Spinal cord (tissue), 9 donors: ENCODE measurements at regions not wholly inside any gene's neighbourhood (a gene's known extent, or its start where the extent isn't known, plus 50 kb on each side); places are given as distances from the start of the nearest gene placed in this dataset.

Experiments used
- DNase-seq, 6 donors: peaks; one replicate each; pipeline versions ENCODE4 v3.0.0 to v3.0.0-alpha.2; 2013 to 2015; ENCODE audit warnings: low spot score in 6 of 6, low read depth in 4 of 6
- H3K27ac ChIP-seq: one replicate; pipeline ENCODE4 v1.5.1; 2013; ENCODE audit warnings: low read depth, low read length, control low read depth
- H3K27me3 ChIP-seq: one replicate; pipeline ENCODE4 v1.6.1; 2013; ENCODE audit warnings: low read length; ENCODE audit not compliant: control insufficient read depth, insufficient read depth
- H3K36me3 ChIP-seq: one replicate; pipeline ENCODE4 v1.6.1; 2013; ENCODE audit warnings: low read length; ENCODE audit not compliant: control insufficient read depth, insufficient read depth
- H3K4me1 ChIP-seq: one replicate; pipeline ENCODE4 v1.6.1; 2013; ENCODE audit warnings: low read length; ENCODE audit not compliant: control insufficient read depth, insufficient read depth
- H3K4me3 ChIP-seq: one replicate; pipeline ENCODE4 v1.5.1; 2013; ENCODE audit warnings: low read depth, low read length, control low read depth
- H3K9me3 ChIP-seq: one replicate; pipeline ENCODE4 v1.6.1; 2013; ENCODE audit warnings: low read length; ENCODE audit not compliant: control insufficient read depth, insufficient read depth
- WGBS: methylation state at CpG from one replicate; pipeline ENCODE4 v1.1.5; 2013; ENCODE audit warnings: missing lambda C conversion rate; ENCODE audit not compliant: insufficient coverage; 5-methylcytosine and 5-hydroxymethylcytosine counted together
- donor health status: healthy.

- no peaks in the 10 kb centered on the region for H3K9me3 ChIP-seq
- H3K4me1 ChIP-seq = no peaks in the 10 kb centered on the region
- H3K27me3 ChIP-seq = no peaks in the 10 kb centered on the region
- no peak overlapping the region for H3K27ac ChIP-seq
- WGBS = 100% methylated on average over 1 of the region's 4 CpGs
- H3K4me3 ChIP-seq = no peak overlapping the region
- no peaks in the 10 kb centered on the region for H3K36me3 ChIP-seq
- no peak for DNase-seq
These were observed 94.5 kb upstream of the FN1 start for GRCh38 chr2:215530191-215530968.

DNA sequence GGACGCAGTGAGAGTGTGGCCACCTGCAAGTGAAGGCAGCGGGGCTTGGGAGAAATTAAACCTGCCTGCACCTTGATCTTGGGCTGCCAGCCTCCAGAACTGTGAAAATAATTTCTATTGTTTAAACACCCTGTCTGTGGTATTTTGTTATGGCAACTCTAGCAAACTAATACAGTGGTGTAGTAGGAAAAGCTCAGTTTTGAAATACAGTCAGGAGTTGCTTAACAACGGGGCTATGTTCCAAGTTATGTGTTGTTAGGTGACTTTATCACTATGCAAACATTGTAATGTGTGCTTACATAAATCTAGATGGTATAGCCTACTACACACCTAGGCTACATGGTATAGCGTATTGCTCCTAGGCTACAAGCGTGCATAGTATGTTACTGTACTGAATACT is 93.4 kb upstream of the FN1 start:
- no peak for DNase-seq
- Histone ChIP-seq H3K9me3 (no peaks in the 10 kb centered on the region), H3K36me3 (no peaks in the 10 kb centered on the region), H3K4me3 (no peak overlapping the region), H3K4me1 (no peaks in the 10 kb centered on the region), H3K27ac (no peak overlapping the region), H3K27me3 (no peaks in the 10 kb centered on the region)
- WGBS = 100% methylated on average over 1 of the region's 5 CpGs

GRCh38 chr2:215528555-215528954 is 92.7 kb upstream of the FN1 start:
- no peaks in the 10 kb centered on the region for H3K9me3 ChIP-seq
- H3K36me3 ChIP-seq = no peaks in the 10 kb centered on the region
- no CpG with 5 or more reads among the region's 2 CpGs for WGBS
- DNase-seq = no peak
- no peak overlapping the region for H3K27ac ChIP-seq
- H3K27me3 ChIP-seq = no peaks in the 10 kb centered on the region
- H3K4me3 ChIP-seq = no peak overlapping the region
- no peaks in the 10 kb centered on the region for H3K4me1 ChIP-seq

- H3K4me1 ChIP-seq = no peaks in the 10 kb centered on the region
- DNase-seq = no peak
- H3K9me3 ChIP-seq = no peaks in the 10 kb centered on the region
- H3K27me3 ChIP-seq = no peaks in the 10 kb centered on the region
- WGBS = no CpG with 5 or more reads among the region's 1 CpG
- no peak overlapping the region for H3K4me3 ChIP-seq
- H3K27ac ChIP-seq = no peak overlapping the region
- H3K36me3 ChIP-seq = no peaks in the 10 kb centered on the region
These were observed 91.9 kb upstream of the FN1 start for GRCh38 chr2:215527736-215528135.

DNA sequence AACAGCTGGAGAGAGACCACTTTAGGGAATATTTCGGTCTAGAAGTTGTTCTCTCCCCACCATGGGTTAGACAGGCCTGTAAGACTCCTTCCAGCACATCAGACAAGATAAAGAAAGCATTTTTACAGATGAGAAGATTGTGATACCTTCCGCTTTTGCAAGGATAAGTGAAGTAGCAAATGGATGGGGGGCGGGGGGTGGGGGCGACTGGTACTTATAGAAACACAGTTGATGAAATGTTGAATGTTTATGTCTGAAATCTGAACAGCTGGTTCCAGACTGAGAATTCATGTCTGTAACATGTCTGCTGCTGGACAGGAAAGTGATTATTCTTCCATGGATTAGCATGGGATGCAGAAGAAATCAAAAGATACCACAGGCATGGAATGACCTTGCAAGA is 90.5 kb upstream of the FN1 start:
- no peaks in the 10 kb centered on the region for H3K9me3 ChIP-seq
- H3K27me3 ChIP-seq = no peaks in the 10 kb centered on the region
- H3K27ac ChIP-seq = no peak overlapping the region
- H3K4me3 ChIP-seq = no peak overlapping the region
- no peaks in the 10 kb centered on the region for H3K4me1 ChIP-seq
- no peaks in the 10 kb centered on the region for H3K36me3 ChIP-seq
- DNase-seq = no peak
- WGBS = 91% methylated on average over 3 of the region's 4 CpGs

- H3K9me3 ChIP-seq = no peaks in the 10 kb centered on the region
- no CpG with 5 or more reads among the region's 1 CpG for WGBS
- no peak overlapping the region for H3K4me3 ChIP-seq
- peak in 4 of 6 donors; percentile 9 to 58 (median 34) for DNase-seq
- H3K36me3 ChIP-seq = no peaks in the 10 kb centered on the region
- H3K27ac ChIP-seq = peak overlapping the region; percentile 12
- H3K27me3 ChIP-seq = no peaks in the 10 kb centered on the region
- H3K4me1 ChIP-seq = no peaks in the 10 kb centered on the region
These were observed 86.4 kb upstream of the FN1 start for GRCh38 chr2:215522237-215522636.

DNA sequence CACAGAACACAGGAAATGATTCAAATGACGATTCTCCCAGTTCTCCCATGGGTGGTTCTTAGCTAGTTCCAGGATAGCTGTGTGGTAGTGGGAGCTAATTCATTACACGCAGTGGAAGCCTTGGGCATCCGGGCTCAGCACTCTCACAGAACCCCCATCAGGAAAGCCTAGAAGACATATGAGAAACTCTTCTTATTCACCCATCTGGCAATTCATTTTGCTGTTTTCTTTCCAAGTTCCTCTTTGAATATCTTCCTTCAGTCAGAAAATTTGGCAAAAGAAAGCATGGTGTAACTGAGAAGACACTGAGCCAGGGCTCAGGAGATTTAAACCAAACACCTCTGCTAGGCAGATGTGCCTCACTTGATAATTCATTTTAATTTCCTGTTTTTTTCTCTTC is 85.2 kb upstream of the FN1 start:
- no peak for DNase-seq
- Histone ChIP-seq H3K4me1 (no peaks in the 10 kb centered on the region), H3K27me3 (no peaks in the 10 kb centered on the region), H3K9me3 (no peaks in the 10 kb centered on the region), H3K27ac (no peak overlapping the region), H3K4me3 (no peak overlapping the region), H3K36me3 (no peaks in the 10 kb centered on the region)
- 86% methylated on average over 1 of the region's 3 CpGs for WGBS

DNA sequence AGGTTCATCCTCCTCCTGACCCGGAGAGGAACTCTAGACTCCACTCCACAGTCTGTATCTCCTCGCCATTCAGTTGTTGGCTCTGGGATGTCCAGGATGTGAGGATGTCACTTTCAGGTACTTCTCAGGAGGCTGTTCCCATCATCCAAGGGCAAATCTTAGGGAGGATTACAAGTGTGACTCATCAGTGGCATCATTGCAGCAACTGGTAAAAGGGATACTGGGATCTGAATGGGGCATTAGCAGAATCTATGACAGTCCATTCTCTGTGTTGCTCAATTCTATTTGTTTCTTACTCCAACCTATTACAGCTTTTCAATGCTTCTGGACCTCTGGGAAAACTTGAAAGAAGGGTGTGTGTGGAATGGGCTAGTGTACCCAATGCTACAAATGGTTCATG is 81.5 kb upstream of the FN1 start:
- no peak overlapping the region for H3K27ac ChIP-seq
- no peaks in the 10 kb centered on the region for H3K9me3 ChIP-seq
- DNase-seq = no peak
- no peaks in the 10 kb centered on the region for H3K27me3 ChIP-seq
- H3K36me3 ChIP-seq = no peaks in the 10 kb centered on the region
- no peak overlapping the region for H3K4me3 ChIP-seq
- no CpG with 5 or more reads among the region's 2 CpGs for WGBS
- no peaks in the 10 kb centered on the region for H3K4me1 ChIP-seq

- no peaks in the 10 kb centered on the region for H3K4me1 ChIP-seq
- H3K4me3 ChIP-seq = no peak overlapping the region
- no peak overlapping the region for H3K27ac ChIP-seq
- no peaks in the 10 kb centered on the region for H3K36me3 ChIP-seq
- H3K27me3 ChIP-seq = no peaks in the 10 kb centered on the region
- no peak for DNase-seq
- WGBS = 98% methylated on average over 15 of the region's 16 CpGs
- H3K9me3 ChIP-seq = no peaks in the 10 kb centered on the region
These were observed 78.6 kb upstream of the FN1 start for GRCh38 chr2:215514516-215514915.
